AG08396 (cell line): ENCODE measurements at regions not wholly inside any gene's neighbourhood (a gene's known extent, or its start where the extent isn't known, plus 50 kb on each side); places are given as distances from the start of the nearest gene placed in this dataset.
A peak's percentile ranks its signal among the peaks of the same experiment; 100 is the strongest.
"Not testable (repeated sequence)": the region's sequence is repeated elsewhere in the genome, so short reads cannot be mapped to it uniquely, and the experiment has no call there.

Experiments
- DNase-seq: peaks from one replicate; pipeline ENCODE4 v3.0.0; 2012; ENCODE audit warnings: low spot score, mixed read lengths

DNA sequence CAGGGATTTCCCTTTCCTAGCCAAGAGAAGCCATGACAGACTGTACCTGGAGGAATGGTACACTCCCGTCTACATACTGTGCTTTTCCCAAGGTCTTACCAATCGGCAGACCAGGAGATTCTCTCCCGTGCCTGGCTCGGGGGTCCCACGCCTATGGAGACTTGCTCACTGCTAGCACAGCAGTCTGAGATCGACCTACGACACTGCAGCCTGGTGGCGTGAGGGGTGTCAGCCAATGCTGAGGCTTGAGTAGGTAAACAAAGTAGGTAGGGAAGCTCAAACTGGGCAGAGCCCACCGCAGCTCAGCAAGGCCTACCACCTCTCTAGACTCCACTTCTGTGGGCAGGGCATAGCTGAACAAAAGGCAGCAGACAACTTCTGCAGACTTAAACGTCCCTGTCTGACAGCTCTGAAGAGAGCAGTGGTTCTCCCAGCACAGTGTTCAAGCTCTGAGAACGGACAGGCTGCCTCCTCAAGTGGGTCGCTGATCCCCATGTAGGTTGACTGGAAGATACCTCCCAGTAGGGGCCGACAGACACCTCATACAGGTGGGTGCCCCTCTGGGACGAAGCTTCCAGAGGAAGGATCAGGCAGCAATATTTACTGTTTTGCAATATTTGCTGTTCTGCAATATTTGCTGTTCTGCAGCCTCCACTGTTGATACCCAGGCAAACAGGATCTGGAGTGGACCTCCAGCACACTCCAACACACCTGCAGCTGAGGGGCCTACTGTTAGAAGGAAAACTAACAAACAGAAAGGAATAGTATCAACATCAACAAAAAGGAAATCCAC is 270.4 kb upstream of the TLE3 start:
- not testable (repeated sequence) for DNase-seq

DNA sequence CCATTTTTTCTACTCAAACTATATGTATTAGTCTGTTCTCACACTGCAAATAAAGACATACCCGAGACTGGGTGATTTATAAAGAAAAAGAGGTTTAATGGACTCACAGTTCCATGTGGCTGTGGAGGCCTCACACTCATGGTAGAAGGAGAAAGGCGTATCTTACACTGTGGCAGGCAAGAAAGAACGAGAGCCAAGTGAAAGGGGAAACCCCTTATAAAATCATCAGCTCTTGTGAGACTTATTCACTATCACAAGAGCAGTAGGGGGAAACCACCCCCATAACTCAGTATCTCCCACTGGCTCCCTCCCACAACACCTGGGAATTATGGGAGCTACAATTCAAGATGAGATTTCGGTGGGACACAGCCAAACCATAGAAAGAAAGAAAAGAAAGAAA is 266.3 kb upstream of the TLE3 start:
- DNase-seq = not testable (repeated sequence)

DNA sequence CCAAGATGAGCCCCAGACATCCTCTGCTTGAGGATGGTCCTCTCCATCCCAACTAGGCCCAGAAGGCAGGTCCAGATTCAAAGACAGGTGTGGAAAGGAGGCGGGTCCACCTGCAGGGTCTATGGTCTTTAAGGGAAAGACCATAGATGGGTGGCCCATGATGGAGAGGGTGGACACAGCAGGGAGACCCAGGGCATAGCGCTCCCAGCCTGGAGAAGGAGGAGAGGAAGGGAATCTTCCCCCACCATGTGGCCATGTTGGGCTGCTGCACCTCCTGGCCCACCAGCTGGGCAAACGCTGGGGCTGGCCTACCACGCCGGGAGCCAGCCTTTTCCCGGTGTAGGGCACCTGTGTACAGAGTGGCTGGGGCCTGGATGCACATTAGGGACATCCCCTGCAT is 265.2 kb upstream of the TLE3 start:
- DNase-seq = peak; percentile 67

DNA sequence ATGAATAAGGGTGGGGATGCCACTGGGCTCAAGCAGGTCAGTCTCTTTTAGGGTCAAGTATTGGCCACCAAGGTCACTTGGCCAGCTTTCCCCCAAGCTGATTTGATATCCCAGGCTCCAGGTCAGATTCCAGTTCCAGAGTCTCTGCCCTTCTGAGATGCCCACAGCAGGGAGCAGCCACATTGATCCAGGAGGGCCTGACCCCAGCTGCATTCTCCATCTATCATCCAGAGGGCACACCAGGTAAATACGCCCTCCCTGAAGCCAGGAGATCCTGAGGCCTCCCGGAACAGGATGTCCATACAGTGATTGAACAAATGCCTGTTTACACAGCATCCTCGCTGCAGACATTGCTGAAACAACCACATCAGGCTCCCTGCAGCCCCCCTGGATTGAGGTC is 264.6 kb upstream of the TLE3 start:
- DNase-seq = no peak

DNA sequence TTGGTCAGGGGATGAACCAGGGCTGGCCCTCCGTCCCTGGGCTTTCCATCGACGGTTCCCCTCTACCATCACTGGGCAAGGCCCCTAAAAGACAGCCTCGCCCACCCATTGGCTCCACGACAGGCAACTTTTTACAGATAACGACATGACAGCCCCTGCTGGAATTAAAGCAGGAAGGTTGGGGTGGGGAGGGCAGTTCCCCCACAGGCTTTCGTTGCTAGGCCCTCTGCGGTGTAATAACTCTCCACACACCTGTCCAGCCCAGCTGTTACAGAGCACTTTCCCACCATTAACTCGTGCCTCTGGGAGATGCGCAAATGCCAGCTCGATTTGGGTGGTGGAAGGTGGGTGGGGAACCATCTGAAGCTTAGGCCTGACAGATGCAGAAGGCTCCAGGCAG is 264.2 kb upstream of the TLE3 start:
- no peak for DNase-seq

DNA sequence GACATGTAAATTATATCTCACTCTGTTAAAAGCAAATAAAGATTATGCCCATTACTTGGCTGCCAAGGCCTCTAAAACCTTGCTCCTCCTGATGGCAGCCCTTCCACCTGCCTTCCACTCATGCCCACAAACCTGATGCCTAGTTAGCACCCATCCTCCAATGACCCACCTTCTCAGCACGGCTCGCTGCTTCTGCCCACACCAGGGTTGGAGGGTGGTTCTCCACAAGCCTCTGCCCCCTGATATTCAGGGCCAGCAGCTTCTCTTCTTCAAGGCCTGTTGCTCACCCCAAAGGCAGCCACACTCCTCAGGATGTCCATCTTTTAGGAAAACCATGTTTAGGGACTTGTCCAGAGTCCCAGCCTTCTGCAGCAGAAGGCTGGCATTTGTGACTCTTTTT is 263.4 kb upstream of the TLE3 start:
- no peak for DNase-seq

DNA sequence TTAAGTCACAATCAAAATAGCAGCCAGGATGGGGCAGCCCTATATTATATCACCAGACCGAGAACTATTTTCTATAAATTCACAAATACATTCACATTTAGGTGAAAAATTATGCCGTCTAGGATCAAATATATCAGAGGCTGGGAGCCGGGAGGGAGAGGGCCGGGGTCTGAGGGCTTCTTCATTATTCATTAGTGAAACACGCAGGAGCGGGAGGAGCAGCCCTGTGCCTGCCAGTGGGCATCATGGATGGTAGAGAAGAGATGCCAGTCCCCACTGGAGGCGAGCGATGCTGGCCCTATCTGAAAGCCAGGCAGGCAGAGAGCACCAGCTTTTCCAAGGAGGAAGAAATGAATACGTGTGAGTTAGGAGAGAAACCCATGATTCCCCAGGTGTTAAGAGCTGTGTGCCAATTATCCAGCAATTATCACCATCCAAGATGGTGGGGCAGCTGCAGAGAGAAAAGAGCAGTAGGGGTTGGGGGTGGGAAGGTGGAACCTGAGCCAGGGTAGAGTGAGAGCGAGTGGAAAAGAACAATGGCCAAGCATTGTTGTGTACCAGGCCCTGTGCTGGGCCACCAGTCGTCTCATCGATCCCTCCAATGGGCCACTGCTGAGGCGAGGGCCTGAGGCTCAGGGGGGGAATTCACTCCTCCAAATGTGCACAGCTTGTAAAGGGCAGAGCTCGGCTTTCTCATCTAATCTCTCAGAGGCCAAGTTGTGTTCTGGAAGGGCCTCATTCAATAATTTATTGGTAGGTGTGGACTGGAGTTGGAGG is 261.3 kb upstream of the TLE3 start:
- DNase-seq = no peak

DNA sequence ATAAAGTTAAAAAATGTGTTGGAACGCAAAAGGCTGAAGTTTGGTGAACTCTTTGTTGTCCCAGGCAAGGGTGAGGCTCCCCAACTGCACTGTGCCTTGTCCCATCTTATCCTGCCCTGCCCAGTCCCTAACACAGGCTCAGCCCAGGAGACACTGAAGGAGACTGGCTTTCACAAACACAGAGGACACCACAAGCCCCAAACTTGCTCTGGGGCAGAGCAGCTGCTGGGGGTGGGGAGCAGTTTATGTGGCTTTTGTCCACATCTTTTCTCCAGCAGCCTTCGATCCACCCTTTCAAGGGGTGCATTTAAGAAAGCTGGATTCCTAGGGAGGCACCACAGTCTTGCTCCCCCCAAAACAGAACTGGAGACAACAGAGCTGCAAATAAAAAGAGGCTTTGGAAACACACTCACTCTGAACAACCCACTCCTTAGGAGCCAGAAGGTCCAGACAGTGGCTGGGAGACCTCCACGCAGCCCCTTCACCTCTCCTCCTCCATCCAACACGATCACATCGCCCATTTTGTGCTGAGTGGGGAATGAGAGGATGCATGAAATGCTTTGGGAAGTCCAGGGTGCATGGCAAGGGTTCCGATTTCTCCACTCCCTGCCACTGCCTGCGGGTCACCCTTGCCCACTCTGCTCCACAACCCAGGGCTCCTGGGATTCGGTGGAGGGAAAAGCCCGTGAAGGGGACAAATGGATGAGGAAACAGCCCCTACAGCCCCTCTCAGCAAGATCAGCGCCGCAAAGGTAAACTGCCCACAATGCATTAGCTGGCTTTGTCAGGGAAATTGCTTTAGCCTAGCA is 260.5 kb upstream of the TLE3 start:
- no peak for DNase-seq

DNA sequence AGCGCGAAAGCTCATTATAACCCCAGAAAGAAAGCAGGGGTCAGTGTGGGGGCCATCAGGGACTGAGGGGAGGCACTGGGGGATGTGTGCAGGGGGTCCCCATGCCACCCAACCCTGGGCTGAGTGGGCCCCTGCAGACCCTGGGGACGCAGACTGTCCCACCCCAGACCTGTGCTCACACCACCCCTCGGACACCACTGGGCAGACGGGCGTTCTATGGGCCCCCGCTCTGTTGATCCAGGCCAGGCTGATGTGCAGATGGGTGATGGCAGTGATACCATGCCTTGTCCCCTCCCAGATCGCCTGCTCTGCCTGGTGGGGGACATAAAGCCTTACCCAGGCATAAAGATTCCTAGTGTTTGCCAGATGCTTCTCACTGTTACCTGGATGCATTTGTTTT is 259.7 kb upstream of the TLE3 start:
- DNase-seq = no peak

DNA sequence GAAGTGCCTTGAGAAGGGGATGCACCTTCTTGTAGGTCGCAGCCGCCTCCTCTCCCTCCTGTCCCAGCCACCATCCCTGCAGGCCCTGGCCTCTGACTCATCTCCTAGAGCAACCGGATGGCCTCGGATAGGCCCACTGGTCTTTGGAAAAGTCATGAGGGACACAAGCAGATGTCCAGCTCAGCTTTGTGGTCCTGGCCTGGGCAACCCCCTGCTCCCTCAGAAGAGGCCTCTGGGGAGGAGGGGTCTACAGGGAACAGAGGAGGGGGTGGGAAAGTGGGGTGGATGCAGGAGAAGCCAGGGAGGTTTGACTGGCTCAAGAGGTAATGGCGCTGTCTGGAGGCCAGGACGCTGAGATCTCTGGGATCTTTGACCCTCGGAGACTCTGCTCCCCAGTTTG is 259.2 kb upstream of the TLE3 start:
- DNase-seq = no peak

DNA sequence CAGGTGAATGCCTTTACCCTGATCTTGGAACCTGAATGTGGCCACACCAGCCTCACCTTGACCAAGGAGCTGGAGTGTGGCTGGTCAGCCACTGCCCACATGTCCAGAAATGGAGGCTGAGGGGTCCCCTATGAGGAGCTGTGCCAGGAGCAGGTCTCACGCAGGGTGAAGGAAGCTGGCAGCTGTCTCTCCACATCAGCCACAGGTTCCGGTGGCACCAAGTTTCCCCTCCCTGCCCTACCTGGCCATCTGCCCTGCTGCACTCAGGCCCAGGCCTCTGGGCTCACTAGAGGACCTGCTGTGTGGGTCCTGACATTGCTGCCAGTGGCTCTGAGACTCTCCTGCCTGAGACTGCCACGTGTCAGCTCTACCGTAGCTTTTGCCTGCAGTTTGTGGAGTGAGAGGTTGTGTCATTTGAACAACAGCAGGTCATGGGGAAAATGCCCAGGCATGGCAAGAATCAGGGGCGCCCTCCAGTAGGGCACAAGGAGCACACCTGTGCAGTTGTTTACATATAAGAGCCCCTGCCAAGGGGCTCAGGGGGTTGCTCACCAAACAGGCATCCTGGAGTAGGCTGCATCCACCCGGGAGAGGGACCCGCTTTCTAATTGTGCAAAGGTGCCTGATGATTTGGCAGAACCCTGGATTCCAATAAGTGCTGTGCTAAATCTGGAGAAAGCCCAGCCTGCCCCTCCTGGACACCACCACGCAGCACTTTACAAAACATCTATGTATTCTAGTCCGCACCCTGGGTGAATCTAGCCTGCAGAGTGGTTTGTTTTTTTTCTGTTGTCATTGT is 258.5 kb upstream of the TLE3 start:
- no peak for DNase-seq

DNA sequence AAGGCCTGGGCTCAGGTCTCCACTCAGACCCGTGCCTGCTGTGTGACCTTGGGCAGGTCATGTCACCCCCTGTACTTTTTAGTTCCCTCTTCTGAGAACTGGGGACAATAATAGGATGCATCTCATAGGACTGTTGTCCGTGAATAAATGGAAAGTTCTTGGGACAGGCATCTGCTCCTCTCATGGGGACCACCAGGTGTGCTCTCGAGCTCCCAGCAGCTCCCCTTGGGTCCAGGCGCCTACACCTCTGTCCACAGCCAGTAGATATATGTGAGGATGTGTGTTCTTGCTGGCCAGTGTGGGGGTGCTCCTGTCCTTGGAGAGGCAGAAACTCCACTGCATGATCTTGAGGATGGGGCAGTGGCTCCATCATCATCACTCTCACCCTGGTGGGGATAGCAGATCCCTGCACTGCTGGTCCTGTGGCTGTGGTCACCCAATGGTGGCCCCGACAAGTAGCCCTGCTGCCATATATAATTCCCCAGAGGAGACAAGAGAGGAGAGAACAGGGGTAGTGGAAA is 257.6 kb upstream of the TLE3 start:
- DNase-seq = no peak

DNA sequence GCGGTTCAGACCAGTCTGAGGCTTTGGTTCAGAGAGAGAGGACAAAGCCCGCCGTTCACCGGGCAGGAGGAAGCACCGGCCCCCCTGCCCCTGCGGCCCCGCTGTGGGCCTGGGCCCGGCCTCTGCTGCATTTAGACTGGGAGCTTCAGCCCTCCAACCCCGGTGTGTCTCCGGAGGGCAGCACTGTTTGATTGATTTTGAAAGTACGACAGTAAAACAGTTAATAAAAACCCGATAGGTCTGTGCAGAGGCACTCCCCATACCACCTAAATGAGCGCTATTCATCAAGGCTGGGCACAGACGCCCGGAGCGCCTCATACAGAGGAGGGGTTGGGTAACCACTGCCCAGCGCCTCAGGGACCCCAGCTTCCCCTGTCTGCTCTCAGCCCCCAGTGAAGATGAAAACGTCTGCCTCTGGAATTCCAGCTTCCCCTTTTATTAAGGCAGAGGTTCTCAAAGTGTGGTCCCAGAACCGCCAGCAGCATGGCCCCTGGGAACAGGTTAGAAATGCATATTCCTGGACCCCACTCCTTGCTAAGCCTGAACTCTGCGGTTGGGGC is 256.7 kb upstream of the TLE3 start:
- DNase-seq = no peak

DNA sequence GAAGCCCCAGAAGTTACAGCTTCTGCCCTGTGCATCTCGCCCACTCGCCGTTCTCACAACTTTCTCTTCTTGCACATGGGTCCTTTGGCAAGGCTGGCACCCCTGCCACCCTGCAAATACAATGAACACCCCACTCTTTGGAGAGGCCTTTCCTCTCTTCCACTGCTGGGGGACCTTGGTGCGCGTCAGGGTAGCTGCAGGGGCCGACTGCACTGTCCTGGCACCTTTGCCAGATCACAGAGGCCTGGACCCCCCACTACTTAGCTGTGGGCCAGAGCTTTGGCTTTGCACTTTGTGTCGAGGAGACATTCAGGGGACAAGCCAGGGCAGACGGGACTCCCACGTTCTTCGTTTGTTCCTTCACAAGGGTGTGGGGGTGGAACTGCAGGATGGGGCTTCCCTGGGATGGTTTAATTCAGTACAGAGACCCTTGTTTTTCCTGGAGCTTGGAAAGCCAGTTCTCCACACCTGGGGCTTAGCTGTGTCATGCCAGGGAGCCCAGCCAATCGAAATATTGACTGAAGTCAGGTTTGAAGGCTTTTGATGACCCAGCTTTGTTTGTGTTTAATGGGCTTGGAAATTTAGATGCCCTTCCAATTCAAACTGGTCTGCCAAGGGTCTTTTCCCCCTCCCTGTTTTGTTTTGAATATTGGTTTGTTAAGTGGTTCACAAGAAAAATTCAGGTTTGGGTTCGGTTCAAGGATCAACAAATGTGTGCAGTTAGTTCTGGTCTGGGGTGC is 256.1 kb upstream of the TLE3 start:
- DNase-seq = no peak

DNA sequence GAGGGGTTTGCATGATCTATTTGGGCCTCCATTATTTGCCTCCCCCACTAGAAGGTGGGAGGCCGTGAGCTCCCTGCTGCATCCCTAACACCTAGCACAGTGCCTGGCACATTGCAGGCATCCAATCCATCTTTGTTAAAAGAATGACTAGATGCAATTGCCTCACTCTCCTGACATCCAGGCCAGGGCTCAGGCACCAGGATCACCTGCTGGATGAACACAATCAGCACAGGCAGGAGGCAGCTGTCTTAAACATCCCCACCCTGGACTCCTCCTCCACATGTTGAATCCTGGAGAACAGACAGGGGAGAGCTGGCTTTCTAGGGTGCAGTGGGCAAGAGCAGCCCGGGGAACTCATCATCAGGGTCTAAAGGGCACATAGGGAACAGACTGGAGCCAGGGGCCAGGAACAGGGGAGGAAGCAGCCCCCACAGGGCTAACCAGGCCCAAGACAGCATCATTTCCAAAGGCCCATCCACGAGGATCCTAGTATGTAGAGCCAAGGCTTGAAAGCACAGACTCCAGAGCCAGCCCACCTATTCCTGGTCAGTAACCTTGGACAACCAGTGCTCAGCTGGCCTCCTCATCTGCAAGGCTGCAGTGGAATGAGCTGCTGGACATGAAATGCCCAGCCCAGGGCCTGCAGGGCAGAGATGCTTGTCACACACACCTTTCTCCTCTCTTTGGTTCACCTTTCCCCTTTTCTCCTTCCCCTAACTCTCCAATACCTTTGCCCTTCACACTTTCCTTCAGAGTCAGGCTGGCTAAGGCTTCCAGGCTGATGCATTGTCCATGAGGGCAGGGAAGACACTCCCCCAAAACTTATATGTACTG is 254.4 kb upstream of the TLE3 start:
- no peak for DNase-seq

DNA sequence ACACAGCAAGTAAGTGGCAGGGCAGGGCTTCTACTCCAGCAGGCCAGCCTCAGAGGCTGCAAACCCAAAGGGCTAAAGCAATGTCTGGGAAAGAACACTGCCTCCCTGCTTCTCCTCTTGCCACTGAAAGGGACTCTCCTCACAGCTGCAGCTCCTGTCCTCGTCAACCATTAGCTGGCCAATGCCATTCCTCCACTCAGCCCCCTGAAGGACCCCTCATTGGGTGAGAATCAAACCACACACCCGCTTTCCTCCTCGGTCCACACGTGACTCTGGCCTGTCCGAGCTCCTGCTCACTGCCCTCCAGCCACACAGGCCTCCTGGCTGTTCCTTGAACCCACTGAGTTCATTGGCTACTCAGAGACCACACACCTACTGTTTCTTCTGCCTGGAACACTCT is 253.7 kb upstream of the TLE3 start:
- no peak for DNase-seq

DNA sequence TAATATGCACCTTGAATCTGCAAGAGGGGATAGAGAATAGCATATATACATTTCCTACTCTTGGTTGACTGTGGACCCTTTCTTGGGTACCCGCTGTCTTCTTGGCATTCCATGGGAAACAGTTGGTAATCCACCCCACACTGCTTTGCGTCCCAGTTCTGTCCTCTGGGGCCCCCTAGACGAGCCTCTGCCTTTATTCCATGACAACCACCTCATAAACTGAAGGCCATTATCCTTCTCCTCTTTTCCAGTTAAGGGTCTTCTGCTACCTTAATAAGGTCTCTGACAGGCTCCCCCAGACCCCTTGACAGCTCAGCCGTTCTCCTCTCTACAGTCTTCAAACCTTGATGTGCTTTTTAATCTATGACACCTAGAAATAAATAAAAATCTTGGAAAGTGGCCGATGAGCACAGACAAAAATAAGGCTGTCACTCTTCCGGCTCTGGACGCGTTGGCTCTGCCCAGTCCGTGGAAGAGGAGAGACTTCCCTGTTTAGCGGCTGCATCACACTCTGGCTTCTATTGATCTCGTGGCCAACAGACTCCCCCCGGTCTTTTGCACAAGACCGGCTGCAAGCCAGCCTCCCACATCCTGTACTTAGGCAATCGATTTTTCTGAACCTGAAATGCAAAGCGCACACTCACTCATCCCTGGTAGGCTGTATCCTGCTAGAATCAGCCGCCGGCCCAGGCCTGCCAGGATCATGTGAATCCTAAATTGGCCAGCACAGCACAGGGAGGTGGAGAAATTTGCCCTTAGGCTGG is 251.0 kb upstream of the TLE3 start:
- DNase-seq = no peak

DNA sequence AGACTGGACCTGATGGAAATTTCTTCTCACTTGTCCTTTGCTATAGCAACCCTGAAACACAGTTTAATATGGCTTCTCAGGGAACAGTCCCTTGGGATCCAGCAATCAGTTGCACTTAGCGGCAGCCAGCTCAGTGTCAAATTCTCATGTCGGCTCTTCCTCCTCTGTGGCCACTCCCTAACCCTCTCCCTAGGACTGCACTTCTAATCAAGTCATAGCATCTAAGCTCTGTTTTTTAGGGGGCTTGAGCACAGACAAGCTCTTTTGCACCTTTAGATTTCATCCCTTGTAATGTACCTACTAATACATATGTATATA is 250.5 kb upstream of the TLE3 start:
- DNase-seq = no peak
